ENCODE measurements at regions not wholly inside any gene's neighbourhood (a gene's known extent, or its start where the extent isn't known, plus 50 kb on each side); places are given as distances from the start of the nearest gene placed in this dataset.
A peak's percentile ranks its signal among the peaks of the same experiment; 100 is the strongest.

GRCh38 chr20:11569163-11569562 is 348.5 kb upstream of the BTBD3 start:
- Histone ChIP-seq H3K36me3 (replicated peaks in 1 of 2; ENCODE audit: control insufficient read depth in 1 of 2, insufficient read depth in 2 of 2, low read length in 2 of 2) (no peaks in the 10 kb centered on the region), H3K4me1 (ENCODE audit: insufficient read depth, low read length) (no peaks in the 10 kb centered on the region), H3K27ac (ENCODE audit: extremely low read length, insufficient read depth, low read length) (no peak overlapping the region), H3K79me2 (ENCODE audit: insufficient read depth, low read length) (no peaks in the 10 kb centered on the region), H3K4me3 (replicated peaks in 1 of 3; ENCODE audit: insufficient read depth in 1 of 3, low read depth in 2 of 3, low read length in 3 of 3) (no peak overlapping the region), H3K9me3 (ENCODE audit: low read length) (no peaks in the 10 kb centered on the region), H2AFZ (ENCODE audit: low read length) (no peak overlapping the region), H3K4me2 (ENCODE audit: low read depth, low read length) (no peak overlapping the region), H3K27me3 (ENCODE audit: control insufficient read depth in 1 of 2, insufficient read depth in 2 of 2, low read length in 2 of 2) (no peaks in the 10 kb centered on the region), H4K20me1 (ENCODE audit: insufficient read depth, low read length) (no peaks in the 10 kb centered on the region), H3K9ac (ENCODE audit: insufficient read depth, low read depth, low read length) (no peak overlapping the region)
- no peak for FAIRE-seq
- no peak for ATAC-seq
- WGBS (ENCODE audit: low lambda C conversion rate), result 11% methylated on average over 5 of the region's 5 CpGs
- POLR2A ChIA-PET, result no interaction called here
- in situ Hi-C loops (cut with HindIII; ENCODE audit: extremely low pct_ligation_motif_present, low pct_unique_long_range_greater_than_20kb) (no loop called here), intact Hi-C loops (cut with micrococcal nuclease; ENCODE audit: unreplicated experiment) (no loop called here)
- BruUV-seq (replicated peaks), result no TSS peak
- no peak for DNase-seq (ENCODE audit: low spot score)
- CTCF ChIA-PET (ENCODE audit: low intra/inter-chr PET ratio, low total read pairs), result no interaction called here
- TF ChIP-seq CTCF (CRISPR knock-in tag; IDR thresholded peaks at IDR 0.05) (0 out of 2 replicates have a peak, but pooled peaks have one; percentile 6), RFXANK (CRISPR knock-in tag; IDR thresholded peaks at IDR 0.05) (no peak), MED13 (CRISPR knock-in tag; IDR thresholded peaks at IDR 0.05) (no peak)

- TF ChIP-seq CBX2 (IDR thresholded peaks at IDR 0.05; ENCODE audit: low read depth, low read length) (no peak), CBX2 (CRISPR knock-in tag; IDR thresholded peaks at IDR 0.05; ENCODE audit: low read depth) (no peak), U2AF2 (IDR thresholded peaks at IDR 0.05; ENCODE audit: low read depth, low read length) (no peak), HOXA3 (CRISPR knock-in tag; IDR thresholded peaks at IDR 0.05) (no peak), ZC3H4 (CRISPR knock-in tag; IDR thresholded peaks at IDR 0.05; ENCODE audit: borderline replicate concordance) (no peak), ZFP36L2 (CRISPR knock-in tag; IDR thresholded peaks at IDR 0.05) (no peak), ZNF775 (CRISPR knock-in tag; IDR thresholded peaks at IDR 0.05; ENCODE audit: borderline replicate concordance) (no peak), CREB3 (CRISPR knock-in tag; IDR thresholded peaks at IDR 0.05) (no peak), MNT (IDR thresholded peaks at IDR 0.05) (no peak)
- BruUV-seq (replicated peaks), result no TSS peak
- no peaks in the 10 kb centered on the region for H3K4me1 ChIP-seq (ENCODE audit: insufficient read depth, low read length)
- ATAC-seq, result no peak
- no peak overlapping the region for H3K4me2 ChIP-seq (ENCODE audit: low read depth, low read length)
- no peak for FAIRE-seq
- ChIA-PET CTCF (ENCODE audit: low intra/inter-chr PET ratio, low total read pairs) (no interaction called here), POLR2A (no interaction called here)
- WGBS (ENCODE audit: low lambda C conversion rate), result 25% methylated on average over 4 of the region's 4 CpGs
- H3K9ac ChIP-seq (ENCODE audit: insufficient read depth, low read depth, low read length), result no peak overlapping the region
- in situ Hi-C loops (cut with HindIII; ENCODE audit: extremely low pct_ligation_motif_present, low pct_unique_long_range_greater_than_20kb) (no loop called here), intact Hi-C loops (cut with micrococcal nuclease; ENCODE audit: unreplicated experiment) (loop anchor here (5.0 kb wide), 1 partner anchor 1469 kb away; no protein-coding TSS in a partner anchor)
- H3K36me3 ChIP-seq (replicated peaks in 1 of 2; ENCODE audit: control insufficient read depth in 1 of 2, insufficient read depth in 2 of 2, low read length in 2 of 2), result no peaks in the 10 kb centered on the region
- H3K27me3 ChIP-seq (ENCODE audit: control insufficient read depth in 1 of 2, insufficient read depth in 2 of 2, low read length in 2 of 2), result no peaks in the 10 kb centered on the region
- H3K4me3 ChIP-seq (replicated peaks in 1 of 3; ENCODE audit: insufficient read depth in 1 of 3, low read depth in 2 of 3, low read length in 3 of 3), result no peak overlapping the region
- no peak overlapping the region for H3K27ac ChIP-seq (ENCODE audit: extremely low read length, insufficient read depth, low read length)
- H3K79me2 ChIP-seq (ENCODE audit: insufficient read depth, low read length), result no peaks in the 10 kb centered on the region
- no peak overlapping the region for H2AFZ ChIP-seq (ENCODE audit: low read length)
- H4K20me1 ChIP-seq (ENCODE audit: insufficient read depth, low read length), result no peaks in the 10 kb centered on the region
- DNase-seq (ENCODE audit: low spot score), result no peak
- H3K9me3 ChIP-seq (ENCODE audit: low read length), result no peaks in the 10 kb centered on the region
These were observed 344.2 kb upstream of the BTBD3 start for GRCh38 chr20:11573507-11573906.
